ENCODE measurements at regions not wholly inside any gene's neighbourhood (a gene's known extent, or its start where the extent isn't known, plus 50 kb on each side); places are given as distances from the start of the nearest gene placed in this dataset.

- FAIRE-seq, result no peak
Measured at GRCh38 chr2:139162957-139163356, 382.8 kb upstream of the NXPH2 start.

GRCh38 chr2:139162456-139162855 lies 382.3 kb upstream of the NXPH2 start:
- H3K27me3 ChIP-seq, result no peaks in the 10 kb centered on the region
- H3K9me3 ChIP-seq, result no peaks in the 10 kb centered on the region
- WGBS, 2 donors, result 45 to 66% methylated on average over 2 of the region's 2 CpGs
- intact Hi-C loops (cut with DNase I), result no loop called here
- H3K27ac ChIP-seq, result no peak overlapping the region
- FAIRE-seq (no peak), DNase-seq (no peak), ATAC-seq (no peak)
- H3K36me3 ChIP-seq, result no peaks in the 10 kb centered on the region
- TF ChIP-seq CTCF (IDR thresholded peaks at IDR 0.05), result no peak
- no peak overlapping the region for H3K4me3 ChIP-seq
- H3K4me1 ChIP-seq, result no peaks in the 10 kb centered on the region

More at GRCh38 chr2:139162957-139163356, 382.8 kb upstream of the NXPH2 start:
- H3K4me1 ChIP-seq, result no peaks in the 10 kb centered on the region
- H3K27ac ChIP-seq, result no peak overlapping the region
- DNase-seq, result no peak
- no peak overlapping the region for H3K4me3 ChIP-seq
- H3K36me3 ChIP-seq, result no peaks in the 10 kb centered on the region
- no peak for ATAC-seq
- TF ChIP-seq CTCF (IDR thresholded peaks at IDR 0.05), result no peak
- WGBS, 2 donors, result 60 to 77% methylated on average over 1 of the region's 1 CpG
- no peaks in the 10 kb centered on the region for H3K9me3 ChIP-seq
- intact Hi-C loops (cut with DNase I), result no loop called here
- H3K27me3 ChIP-seq, result no peaks in the 10 kb centered on the region

GRCh38 chr2:139160836-139161235 lies 380.6 kb upstream of the NXPH2 start:
- no peak overlapping the region for H3K4me3 ChIP-seq
- H3K27me3 ChIP-seq, result no peaks in the 10 kb centered on the region
- H3K4me1 ChIP-seq, result no peaks in the 10 kb centered on the region
- no peaks in the 10 kb centered on the region for H3K36me3 ChIP-seq
- DNase-seq (no peak), FAIRE-seq (no peak), ATAC-seq (no peak)
- no peaks in the 10 kb centered on the region for H3K9me3 ChIP-seq
- no peak overlapping the region for H3K27ac ChIP-seq
- TF ChIP-seq CTCF (IDR thresholded peaks at IDR 0.05), result no peak
- intact Hi-C loops (cut with DNase I), result no loop called here
- 44 to 64% methylated on average over 1 of the region's 1 CpG for WGBS, 2 donors

- ATAC-seq (no peak), DNase-seq (no peak), FAIRE-seq (no peak)
- WGBS, 2 donors, result 49 to 67% methylated on average over 3 of the region's 3 CpGs
- Histone ChIP-seq H3K4me1 (no peaks in the 10 kb centered on the region), H3K9me3 (no peaks in the 10 kb centered on the region), H3K27ac (no peak overlapping the region), H3K4me3 (no peak overlapping the region), H3K27me3 (no peaks in the 10 kb centered on the region), H3K36me3 (no peaks in the 10 kb centered on the region)
- intact Hi-C loops (cut with DNase I), result no loop called here
- TF ChIP-seq CTCF (IDR thresholded peaks at IDR 0.05), result no peak
Measured at GRCh38 chr2:139159177-139159576, 379.0 kb upstream of the NXPH2 start.

GRCh38 chr2:139156730-139157129 lies 376.5 kb upstream of the NXPH2 start:
- DNase-seq (no peak), ATAC-seq (no peak), FAIRE-seq (no peak)
- Histone ChIP-seq H3K9me3 (no peaks in the 10 kb centered on the region), H3K27ac (no peak overlapping the region), H3K4me3 (no peak overlapping the region), H3K36me3 (no peaks in the 10 kb centered on the region), H3K4me1 (no peaks in the 10 kb centered on the region), H3K27me3 (no peaks in the 10 kb centered on the region)
- TF ChIP-seq CTCF (IDR thresholded peaks at IDR 0.05), result no peak
- intact Hi-C loops (cut with DNase I), result no loop called here

Data from pancreas (tissue), 10 donors.